Body of pancreas (tissue), 4 donors: ENCODE measurements at regions not wholly inside any gene's neighbourhood (a gene's known extent, or its start where the extent isn't known, plus 50 kb on each side); places are given as distances from the start of the nearest gene placed in this dataset.

ENCODE experiments used
- POLR2A ChIP-seq, 3 donors: fragments of 450-650 bp; IDR thresholded peaks; one replicate each; pipeline ENCODE4 v1.6.1; 2016; ENCODE audit warnings: antibody characterized with exemption in 3 of 3, mild to moderate bottlenecking in 2 of 3
- TF ChIP-seq, protein P1 (sequence below), 7 experiments: fragments of 450-650 bp in 4 of 7; fragments of 200-600 bp in 3 of 7; sonication (generic) in 3 of 7; IDR thresholded peaks; one replicate each; pipeline ENCODE4 v1.5.1; 2016 to 2019; ENCODE audit warnings: antibody characterized with exemption in 7 of 7

DNA sequence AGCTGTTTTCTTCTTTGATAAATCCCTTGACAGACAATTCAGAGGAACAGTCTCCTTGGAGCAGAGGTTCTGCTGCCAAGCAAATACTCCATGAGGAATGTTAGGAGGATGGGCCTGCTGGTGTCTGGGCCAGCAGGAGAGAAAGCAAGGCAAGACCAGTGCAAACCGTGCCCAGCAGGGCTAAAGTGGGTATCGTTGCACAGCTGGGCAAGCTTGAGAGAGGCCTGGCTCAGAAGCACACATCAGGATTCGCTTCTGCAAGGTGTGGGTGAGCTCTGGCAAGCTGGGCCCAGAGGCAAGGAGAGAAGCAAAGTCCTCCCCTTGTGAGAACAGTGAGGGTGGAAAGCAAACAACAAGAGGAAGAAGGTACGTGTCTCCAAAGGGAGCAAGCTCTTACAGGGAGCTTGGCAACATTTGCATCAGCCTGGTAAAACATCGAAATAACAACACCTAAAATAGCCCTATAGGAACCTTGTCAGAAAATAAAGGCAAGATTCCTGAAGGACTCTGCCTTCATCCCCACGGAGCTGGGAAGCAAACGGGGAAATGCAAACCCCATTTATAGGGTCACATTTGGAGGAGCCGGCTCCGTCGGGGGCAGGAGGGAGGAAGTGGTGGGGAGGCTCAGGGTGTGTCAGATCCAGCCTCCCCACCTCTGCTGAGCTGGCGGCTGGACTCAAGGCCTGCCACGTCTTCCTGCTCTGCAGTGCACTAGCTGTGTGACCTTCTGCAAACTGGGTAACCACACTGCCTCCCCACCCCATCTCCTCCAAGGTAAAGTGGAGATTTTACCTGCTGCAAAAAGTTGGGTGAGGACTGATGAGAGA is 62.3 kb upstream of the HIVEP3 start:
- TF ChIP-seq, protein P1, sequence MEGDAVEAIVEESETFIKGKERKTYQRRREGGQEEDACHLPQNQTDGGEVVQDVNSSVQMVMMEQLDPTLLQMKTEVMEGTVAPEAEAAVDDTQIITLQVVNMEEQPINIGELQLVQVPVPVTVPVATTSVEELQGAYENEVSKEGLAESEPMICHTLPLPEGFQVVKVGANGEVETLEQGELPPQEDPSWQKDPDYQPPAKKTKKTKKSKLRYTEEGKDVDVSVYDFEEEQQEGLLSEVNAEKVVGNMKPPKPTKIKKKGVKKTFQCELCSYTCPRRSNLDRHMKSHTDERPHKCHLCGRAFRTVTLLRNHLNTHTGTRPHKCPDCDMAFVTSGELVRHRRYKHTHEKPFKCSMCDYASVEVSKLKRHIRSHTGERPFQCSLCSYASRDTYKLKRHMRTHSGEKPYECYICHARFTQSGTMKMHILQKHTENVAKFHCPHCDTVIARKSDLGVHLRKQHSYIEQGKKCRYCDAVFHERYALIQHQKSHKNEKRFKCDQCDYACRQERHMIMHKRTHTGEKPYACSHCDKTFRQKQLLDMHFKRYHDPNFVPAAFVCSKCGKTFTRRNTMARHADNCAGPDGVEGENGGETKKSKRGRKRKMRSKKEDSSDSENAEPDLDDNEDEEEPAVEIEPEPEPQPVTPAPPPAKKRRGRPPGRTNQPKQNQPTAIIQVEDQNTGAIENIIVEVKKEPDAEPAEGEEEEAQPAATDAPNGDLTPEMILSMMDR (IDR thresholded peaks at IDR 0.05), result no peak
- TF ChIP-seq POLR2A (IDR thresholded peaks at IDR 0.05), result no peak
